Gastroesophageal sphincter (tissue), 2 donors: ENCODE measurements at regions not wholly inside any gene's neighbourhood (a gene's known extent, or its start where the extent isn't known, plus 50 kb on each side); places are given as distances from the start of the nearest gene placed in this dataset.

Experiments used
- EP300 ChIP-seq: sonication (generic); formaldehyde crosslinking; IDR thresholded peaks from one replicate; pipeline ENCODE4 v1.6.1; 2017; ENCODE audit warnings: antibody characterized with exemption, mild to moderate bottlenecking
- POLR2AphosphoS5 ChIP-seq: sonication (generic); formaldehyde crosslinking; IDR thresholded peaks from one replicate; pipeline ENCODE4 v1.6.1; 2017; ENCODE audit warnings: antibody characterized with exemption

DNA sequence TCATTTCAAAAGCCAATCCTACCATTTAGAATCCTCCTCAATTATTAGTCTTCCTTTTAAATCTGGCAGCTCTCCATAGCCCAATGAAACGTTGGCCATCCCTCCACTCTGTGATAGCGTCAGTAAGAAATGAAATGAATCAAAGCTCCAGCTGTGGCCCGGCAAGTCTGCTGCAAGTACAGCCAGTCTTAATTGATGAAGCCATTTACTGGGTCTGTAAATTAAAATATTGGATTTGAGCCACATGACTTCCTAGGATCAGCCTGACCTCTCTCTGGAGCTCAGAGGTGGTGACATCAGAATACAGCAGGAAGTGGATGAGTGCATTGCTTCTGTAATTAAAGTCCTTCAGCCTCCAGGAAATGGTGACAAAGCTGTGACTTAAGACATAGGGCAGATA is 347.0 kb upstream of the LMCD1 start:
- TF ChIP-seq POLR2AphosphoS5 (no peak), EP300 (no peak)
